Inferior parietal cortex (tissue), 1 donor: ENCODE measurements at regions not wholly inside any gene's neighbourhood (a gene's known extent, or its start where the extent isn't known, plus 50 kb on each side); places are given as distances from the start of the nearest gene placed in this dataset.
"Not testable (repeated sequence)": the region's sequence is repeated elsewhere in the genome, so short reads cannot be mapped to it uniquely, and the experiment has no call there.

Experiments used
- DNase-seq: peaks from one replicate; pipeline ENCODE4 v3.0.0-alpha.2; 2016; ENCODE audit errors: extremely low spot score

- no peak for DNase-seq
These were observed 174.8 kb downstream of the POLR2M start for GRCh38 chr15:57881361-57881760.

- no peak for DNase-seq
These were observed 175.5 kb downstream of the POLR2M start for GRCh38 chr15:57881972-57882371.

- no peak for DNase-seq
These were observed 177.2 kb downstream of the POLR2M start for GRCh38 chr15:57883701-57884100.

GRCh38 chr15:57884936-57885335, 178.4 kb downstream of the POLR2M start:
- DNase-seq: no peak

- DNase-seq: no peak
These were observed 178.9 kb downstream of the POLR2M start for GRCh38 chr15:57885435-57885834.

DNA sequence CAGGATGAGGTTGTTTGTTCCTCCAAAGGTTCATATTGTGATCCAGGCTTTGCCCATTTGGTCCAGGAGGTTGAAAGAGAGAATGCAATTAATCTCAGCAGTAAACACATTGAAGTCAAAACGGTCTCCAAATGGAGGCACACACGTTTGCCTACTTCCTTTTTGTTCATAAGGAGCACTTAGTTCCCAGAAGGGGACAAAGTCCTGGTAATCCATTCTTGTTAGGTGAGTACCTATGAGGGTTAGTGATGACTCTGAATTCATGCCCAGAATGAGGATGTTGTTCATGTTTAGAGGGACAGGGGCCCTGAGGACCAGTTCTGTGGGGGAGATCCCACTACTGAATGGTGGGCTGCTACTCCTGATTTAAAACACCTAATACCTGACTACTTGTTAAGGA, 177.7 kb downstream of the ALDH1A2 start:
- no peak for DNase-seq

- DNase-seq: no peak
These were observed 175.2 kb downstream of the ALDH1A2 start for GRCh38 chr15:57890351-57890750.

DNA sequence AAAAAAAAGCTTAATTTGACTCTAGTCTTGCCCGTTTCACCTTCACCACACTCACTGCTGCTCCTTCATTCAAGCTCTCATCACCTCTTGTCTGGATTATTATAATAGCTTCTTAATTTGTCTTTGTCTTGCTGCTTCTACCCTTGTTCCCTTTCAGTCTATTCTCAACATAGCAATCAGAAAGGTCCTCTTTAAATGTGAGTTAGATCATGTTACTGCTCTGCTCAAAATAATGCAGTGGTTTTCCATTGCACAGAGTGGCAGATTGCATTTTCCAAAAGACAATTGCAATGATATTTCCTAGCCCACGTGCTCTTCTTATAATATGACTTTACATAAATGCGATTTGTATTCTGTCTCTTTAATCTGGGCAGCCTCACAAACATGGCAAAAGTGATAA, 174.6 kb downstream of the ALDH1A2 start:
- DNase-seq: no peak

GRCh38 chr15:57892181-57892580, 173.3 kb downstream of the ALDH1A2 start:
- no peak for DNase-seq

GRCh38 chr15:57893040-57893439, 172.5 kb downstream of the ALDH1A2 start:
- no peak for DNase-seq

DNA sequence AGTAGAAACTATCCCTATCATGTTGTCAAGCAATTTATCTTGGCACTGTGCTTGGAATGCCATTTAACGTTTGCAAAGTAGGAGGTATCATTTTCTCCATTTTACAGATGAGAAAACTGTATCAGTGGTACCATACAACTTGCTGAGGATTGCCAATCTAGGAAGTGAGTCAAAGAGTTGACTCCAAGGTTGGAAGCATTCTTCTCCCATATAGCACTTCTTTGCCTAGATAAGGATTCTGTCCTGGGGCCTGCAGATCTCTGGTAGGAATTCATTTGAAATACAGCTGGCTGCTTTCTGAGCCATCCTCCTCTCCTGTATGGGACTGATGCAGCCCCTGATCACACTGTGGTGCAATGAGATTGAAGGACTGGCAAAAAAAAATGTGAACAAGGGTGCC, 170.2 kb downstream of the ALDH1A2 start:
- DNase-seq: no peak

- no peak for DNase-seq
These were observed 169.4 kb downstream of the ALDH1A2 start for GRCh38 chr15:57896114-57896513.

GRCh38 chr15:57896899-57897298, 168.6 kb downstream of the ALDH1A2 start:
- DNase-seq: not testable (repeated sequence)

DNA sequence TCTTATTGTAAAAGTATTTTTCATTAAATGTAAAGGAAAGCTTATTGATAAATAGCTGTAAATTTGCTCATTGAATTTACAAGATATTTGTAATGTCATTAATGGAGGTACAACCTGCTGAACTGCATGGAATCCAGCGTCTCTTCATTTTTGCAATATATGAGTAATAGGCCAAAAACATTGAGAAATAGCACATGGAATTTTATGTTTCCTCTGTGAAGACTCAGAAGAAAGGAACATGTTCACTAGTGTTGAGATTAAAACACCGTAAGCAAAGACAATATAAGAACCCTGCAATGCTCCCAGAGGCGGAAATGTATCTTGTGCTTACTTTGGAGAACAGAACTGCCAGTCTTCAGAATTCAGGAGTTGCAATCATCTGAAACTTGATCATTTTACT, 167.6 kb downstream of the ALDH1A2 start:
- no peak for DNase-seq

DNA sequence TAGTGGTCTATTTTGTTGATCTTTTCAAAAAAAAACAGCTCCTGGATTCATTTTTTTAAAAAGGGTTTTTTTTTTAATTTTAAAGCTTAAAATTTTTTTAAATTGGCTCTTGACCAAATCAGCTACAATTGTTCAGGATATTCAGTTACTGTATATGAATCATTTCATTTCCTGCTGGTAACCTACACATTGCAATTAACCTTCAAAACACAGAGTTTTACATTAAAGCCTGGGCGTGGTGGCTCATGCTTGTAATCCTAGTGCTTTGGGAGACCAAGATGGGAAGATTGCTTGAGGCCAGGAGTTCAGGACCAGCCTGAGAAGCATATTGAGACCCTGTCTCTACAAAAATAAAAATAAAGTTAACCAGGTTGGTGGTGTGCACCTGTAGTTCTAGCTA, 163.4 kb downstream of the ALDH1A2 start:
- DNase-seq: no peak
